ENCODE measurements at regions not wholly inside any gene's neighbourhood (a gene's known extent, or its start where the extent isn't known, plus 50 kb on each side); places are given as distances from the start of the nearest gene placed in this dataset.

- CTCF ChIA-PET (ENCODE audit: unreplicated experiment), result no interaction called here
- no TSS peak for BruUV-seq (replicated peaks)
Measured at GRCh38 chr14:85438481-85438942, 91.4 kb upstream of the FLRT2 start.

GRCh38 chr14:85439696-85440328, 90.1 kb upstream of the FLRT2 start:
- no TSS peak for BruUV-seq (replicated peaks)
- H3K79me2 ChIP-seq (ENCODE audit: insufficient read depth, low read depth, low read length), result no peaks in the 10 kb centered on the region
- no peak overlapping the region for H2AFZ ChIP-seq (ENCODE audit: low read length)
- POLR2A ChIA-PET, result interaction anchor here (0.6 kb wide), 1 partner anchor 262 kb away, joined by 3 read pairs; no protein-coding TSS in a partner anchor
- H3K9me2 ChIP-seq (ENCODE audit: insufficient read depth, low read length), result no peaks in the 10 kb centered on the region
- no peak for DNase-seq (ENCODE audit: low spot score)
- no peak overlapping the region for H3K4me3 ChIP-seq (ENCODE audit: low read depth, low read length, poor library complexity, severe bottlenecking)
- H3K4me2 ChIP-seq (ENCODE audit: low read length), result no peak overlapping the region
- no peaks in the 10 kb centered on the region for H4K20me1 ChIP-seq (ENCODE audit: insufficient read depth, low read length)
- intact Hi-C loops (cut with micrococcal nuclease; ENCODE audit: unreplicated experiment), result no loop called here
- CTCF ChIA-PET (ENCODE audit: unreplicated experiment), result no interaction called here
- TF ChIP-seq EZH2phosphoT487 (IDR thresholded peaks at IDR 0.05; ENCODE audit: borderline replicate concordance, low read depth, low read length), result no peak
- no peak for TF ChIP-seq CTCF (conservative IDR thresholded peaks at IDR 0.05; ENCODE audit: low read length)
- no peak overlapping the region for H3K27ac ChIP-seq (ENCODE audit: low read depth, low read length, poor library complexity, severe bottlenecking)
- H3K4me1 ChIP-seq (ENCODE audit: insufficient read depth, low read length, poor library complexity, severe bottlenecking), result no peaks in the 10 kb centered on the region
- H3K9me3 ChIP-seq (ENCODE audit: low read length), result no peaks in the 10 kb centered on the region
- H3K36me3 ChIP-seq (ENCODE audit: insufficient read depth, low read length), result no peaks in the 10 kb centered on the region

More at GRCh38 chr14:85438481-85438942, 91.4 kb upstream of the FLRT2 start:
- Histone ChIP-seq H3K4me1 (ENCODE audit: insufficient read depth, low read length, poor library complexity, severe bottlenecking) (no peaks in the 10 kb centered on the region), H3K4me2 (ENCODE audit: low read length) (no peak overlapping the region), H3K27ac (ENCODE audit: low read depth, low read length, poor library complexity, severe bottlenecking) (no peak overlapping the region), H2AFZ (ENCODE audit: low read length) (no peak overlapping the region), H4K20me1 (ENCODE audit: insufficient read depth, low read length) (no peaks in the 10 kb centered on the region), H3K9me3 (ENCODE audit: low read length) (no peaks in the 10 kb centered on the region), H3K79me2 (ENCODE audit: insufficient read depth, low read depth, low read length) (no peaks in the 10 kb centered on the region), H3K36me3 (ENCODE audit: insufficient read depth, low read length) (no peaks in the 10 kb centered on the region), H3K4me3 (ENCODE audit: low read depth, low read length, poor library complexity, severe bottlenecking) (no peak overlapping the region), H3K9me2 (ENCODE audit: insufficient read depth, low read length) (no peaks in the 10 kb centered on the region)
- no peak for DNase-seq (ENCODE audit: low spot score)
- TF ChIP-seq EZH2phosphoT487 (IDR thresholded peaks at IDR 0.05; ENCODE audit: borderline replicate concordance, low read depth, low read length), result no peak
- POLR2A ChIA-PET, result interaction anchor here (1.4 kb wide), 1 partner anchor 8 kb away, joined by 5 read pairs; no protein-coding TSS in a partner anchor
- intact Hi-C loops (cut with micrococcal nuclease; ENCODE audit: unreplicated experiment), result no loop called here

- Histone ChIP-seq H2AFZ (ENCODE audit: low read length) (no peak overlapping the region), H3K36me3 (ENCODE audit: insufficient read depth, low read length) (no peaks in the 10 kb centered on the region), H3K9me3 (ENCODE audit: low read length) (no peaks in the 10 kb centered on the region), H3K4me3 (ENCODE audit: low read depth, low read length, poor library complexity, severe bottlenecking) (no peak overlapping the region), H3K4me2 (ENCODE audit: low read length) (no peak overlapping the region), H3K9me2 (ENCODE audit: insufficient read depth, low read length) (no peaks in the 10 kb centered on the region), H4K20me1 (ENCODE audit: insufficient read depth, low read length) (no peaks in the 10 kb centered on the region), H3K27ac (ENCODE audit: low read depth, low read length, poor library complexity, severe bottlenecking) (no peak overlapping the region), H3K79me2 (ENCODE audit: insufficient read depth, low read depth, low read length) (no peaks in the 10 kb centered on the region), H3K4me1 (ENCODE audit: insufficient read depth, low read length, poor library complexity, severe bottlenecking) (no peaks in the 10 kb centered on the region)
- ChIA-PET POLR2A (interaction anchor here (0.8 kb wide), 1 partner anchor 14 kb away, joined by 3 read pairs; no protein-coding TSS in a partner anchor), CTCF (ENCODE audit: unreplicated experiment) (no interaction called here)
- no TSS peak for BruUV-seq (replicated peaks)
- DNase-seq (ENCODE audit: low spot score), result no peak
- intact Hi-C loops (cut with micrococcal nuclease; ENCODE audit: unreplicated experiment), result no loop called here
- TF ChIP-seq EZH2phosphoT487 (IDR thresholded peaks at IDR 0.05; ENCODE audit: borderline replicate concordance, low read depth, low read length) (no peak), CTCF (conservative IDR thresholded peaks at IDR 0.05; ENCODE audit: low read length) (no peak)
Measured at GRCh38 chr14:85441909-85442643, 87.9 kb upstream of the FLRT2 start.

Measured in OCI-LY7 (cell line).